Fibroblast of lung (primary cell): ENCODE measurements at regions not wholly inside any gene's neighbourhood (a gene's known extent, or its start where the extent isn't known, plus 50 kb on each side); places are given as distances from the start of the nearest gene placed in this dataset.

Source experiments
- CTCF ChIP-seq, 2 donors: IDR thresholded peaks in 1 of 2; conservative IDR thresholded peaks in 1 of 2; 1 replicate in 1 of 2; 2 replicates in 1 of 2; pipeline ENCODE4 v1.5.1; 2011 to 2012; ENCODE audit warnings: low read length in 2 of 2, control low read depth in 1 of 2, inconsistent platforms in 1 of 2, low read depth in 1 of 2, mild to moderate bottlenecking in 1 of 2
- EZH2 ChIP-seq: IDR thresholded peaks from 2 replicates; pipeline ENCODE4 v1.5.1; 2012; ENCODE audit warnings: low read length, control low read depth, mild to moderate bottlenecking; ENCODE audit errors: missing control alignments

GRCh38 chr2:113807721-113808120 lies 51.3 kb upstream of the SLC35F5 start:
- TF ChIP-seq CTCF (conservative IDR thresholded peaks at IDR 0.05 in 1 of 2, IDR thresholded peaks at IDR 0.05 in 1 of 2; ENCODE audit: low read depth in 1 of 2, low read length in 2 of 2) (no peak), EZH2 (no peak)
